Ovary (tissue), 3 donors: ENCODE measurements at regions not wholly inside any gene's neighbourhood (a gene's known extent, or its start where the extent isn't known, plus 50 kb on each side); places are given as distances from the start of the nearest gene placed in this dataset.

Source experiments
- CTCF ChIP-seq, 3 donors: fragments of 450-650 bp in 2 of 3; fragments of 200-600 bp in 1 of 3; IDR thresholded peaks; one replicate each; pipeline versions ENCODE4 v1.5.1 to v1.8.0; 2016 to 2022; ENCODE audit warnings: antibody characterized with exemption in 3 of 3, mild to moderate bottlenecking in 1 of 3
- POLR2A ChIP-seq: fragments of 450-650 bp; IDR thresholded peaks from one replicate; pipeline ENCODE4 v1.6.1; 2017; ENCODE audit warnings: antibody characterized with exemption, mild to moderate bottlenecking, moderate library complexity
- donor health status: DM: no; HTN: no; CAD: no.

GRCh38 chr15:95446854-95447253, 883.6 kb upstream of the NR2F2 start:
- TF ChIP-seq CTCF (IDR thresholded peaks at IDR 0.05) (no peak), POLR2A (no peak)
